Type B pancreatic cell (in vitro differentiated cells): ENCODE measurements at regions not wholly inside any gene's neighbourhood (a gene's known extent, or its start where the extent isn't known, plus 50 kb on each side); places are given as distances from the start of the nearest gene placed in this dataset.

Experiments used
- DNase-seq: peaks from one replicate; pipeline ENCODE4 v3.0.0; 2021; ENCODE audit warnings: mixed read lengths; ENCODE audit not compliant: unreplicated experiment; ENCODE audit errors: extremely low spot score
- H3K27ac Mint-ChIP-seq: 2 replicates; pipeline ENCODE4 v1.8.0; 2021; ENCODE audit warnings: mild to moderate bottlenecking, mixed read lengths
- H3K27me3 Mint-ChIP-seq: 2 replicates; pipeline ENCODE4 v1.8.0; 2021; ENCODE audit warnings: mixed read lengths
- H3K36me3 Mint-ChIP-seq: 2 replicates; pipeline ENCODE4 v1.8.0; 2021; ENCODE audit warnings: mixed read lengths
- H3K4me1 Mint-ChIP-seq: one replicate; pipeline ENCODE4 v1.8.0; 2021; ENCODE audit warnings: mixed read lengths; ENCODE audit not compliant: unreplicated experiment
- H3K4me3 Mint-ChIP-seq: 2 replicates; pipeline ENCODE4 v1.8.0; 2021; ENCODE audit warnings: mild to moderate bottlenecking, mixed read lengths
- H3K9me3 Mint-ChIP-seq: 2 replicates; pipeline ENCODE4 v1.8.0; 2021; ENCODE audit warnings: mixed read lengths
- CTCF ChIP-seq: fragments of 200-600 bp; sonication (generic); conservative IDR thresholded peaks from 2 replicates; pipeline ENCODE4 v1.5.0; 2021; ENCODE audit warnings: antibody characterized with exemption, mild to moderate bottlenecking

GRCh38 chr10:4022473-4022872, 237.5 kb upstream of the KLF6 start:
- Mint-ChIP-seq H3K4me3 (no peak overlapping the region), H3K9me3 (no peaks in the 10 kb centered on the region), H3K27ac (no peak overlapping the region), H3K4me1 (peaks cover 3% of the 10 kb centered on the region), H3K27me3 (no peaks in the 10 kb centered on the region), H3K36me3 (peaks cover 4% of the 10 kb centered on the region)
- TF ChIP-seq CTCF, result no peak
- DNase-seq, result no peak

GRCh38 chr10:4020631-4021030, 235.6 kb upstream of the KLF6 start:
- DNase-seq, result no peak
- Mint-ChIP-seq H3K36me3 (peaks cover 4% of the 10 kb centered on the region), H3K27ac (no peak overlapping the region), H3K4me3 (no peak overlapping the region), H3K27me3 (no peaks in the 10 kb centered on the region), H3K4me1 (peaks cover 3% of the 10 kb centered on the region), H3K9me3 (no peaks in the 10 kb centered on the region)
- TF ChIP-seq CTCF, result no peak

- Mint-ChIP-seq H3K9me3 (no peaks in the 10 kb centered on the region), H3K36me3 (peaks cover 4% of the 10 kb centered on the region), H3K4me3 (no peak overlapping the region), H3K27me3 (no peaks in the 10 kb centered on the region), H3K4me1 (no peaks in the 10 kb centered on the region), H3K27ac (no peak overlapping the region)
- DNase-seq, result no peak
- TF ChIP-seq CTCF, result no peak
Measured at GRCh38 chr10:4018054-4018511, 233.1 kb upstream of the KLF6 start.

GRCh38 chr10:4017336-4017735, 232.3 kb upstream of the KLF6 start:
- Mint-ChIP-seq H3K27ac (no peak overlapping the region), H3K27me3 (no peaks in the 10 kb centered on the region), H3K36me3 (peaks cover 4% of the 10 kb centered on the region), H3K9me3 (no peaks in the 10 kb centered on the region), H3K4me3 (no peak overlapping the region), H3K4me1 (no peaks in the 10 kb centered on the region)
- DNase-seq, result no peak
- TF ChIP-seq CTCF, result no peak

- H3K4me1 Mint-ChIP-seq, result no peaks in the 10 kb centered on the region
- H3K4me3 Mint-ChIP-seq, result no peak overlapping the region
- H3K9me3 Mint-ChIP-seq, result no peaks in the 10 kb centered on the region
- no peaks in the 10 kb centered on the region for H3K27me3 Mint-ChIP-seq
- H3K27ac Mint-ChIP-seq, result no peak overlapping the region
- no peak for TF ChIP-seq CTCF
- no peak for DNase-seq
- H3K36me3 Mint-ChIP-seq, result peaks cover 2% of the 10 kb centered on the region
Measured at GRCh38 chr10:4016214-4016740, 231.3 kb upstream of the KLF6 start.

GRCh38 chr10:4013651-4014121, 228.7 kb upstream of the KLF6 start:
- Mint-ChIP-seq H3K36me3 (no peaks in the 10 kb centered on the region), H3K27ac (no peak overlapping the region), H3K4me3 (no peak overlapping the region), H3K9me3 (no peaks in the 10 kb centered on the region), H3K4me1 (no peaks in the 10 kb centered on the region), H3K27me3 (no peaks in the 10 kb centered on the region)
- no peak for TF ChIP-seq CTCF
- DNase-seq, result no peak
